IMR-90 (cell line): ENCODE measurements at regions not wholly inside any gene's neighbourhood (a gene's known extent, or its start where the extent isn't known, plus 50 kb on each side); places are given as distances from the start of the nearest gene placed in this dataset.

Experiments used
- ATAC-seq: fragments of 200-7000 bp; cut with Tn5 transposase; 2 replicates; pipeline ENCODE4 v1.9.1; 2020; ENCODE audit warnings: low read depth, mild to moderate bottlenecking, moderate library complexity
- BruUV-seq: library from RNA; stranded (reverse); fragments of 400-500 nt; replicated peaks from 2 replicates; lab custom pipeline; 2021; lab: Mats Ljungman, UMichigan
- CTCF ChIA-PET: fragments of 300-600 bp; formaldehyde crosslinking; extraction: SDS; loops from one replicate; lab custom pipeline; 2021; ENCODE audit warnings: antibody characterized with exemption; lab: Yijun Ruan, JAX
- POLR2A ChIA-PET: fragments of 300-600 bp; sonication (Branson Sonifier 250); formaldehyde crosslinking; loops from one replicate; lab custom pipeline; 2022; ENCODE audit warnings: antibody characterized with exemption; ENCODE audit not compliant: unreplicated experiment; lab: Charles Lee
- DNase-seq: peaks from one replicate; pipeline ENCODE4 v3.0.0; 2013
- H2AFZ ChIP-seq: replicated peaks from 2 replicates; pipeline ENCODE3; 2013; ENCODE audit warnings: low read length, mild to moderate bottlenecking; ENCODE audit not compliant: poor library complexity
- H2AK5ac ChIP-seq: 2 replicates; pipeline ENCODE4 v1.6.1; 2013; ENCODE audit warnings: low read depth, low read length, inconsistent platforms
- H2AK9ac ChIP-seq: replicated peaks from 2 replicates; pipeline ENCODE3; 2013; ENCODE audit warnings: mild to moderate bottlenecking, low read depth, low read length, moderate library complexity; ENCODE audit not compliant: poor library complexity
- H2BK120ac ChIP-seq: 2 replicates; pipeline ENCODE4 v1.6.1; 2013; ENCODE audit warnings: low read depth, low read length, inconsistent platforms
- H2BK15ac ChIP-seq: 3 replicates; pipeline ENCODE4 v1.6.1; 2013; ENCODE audit warnings: low read depth, low read length, inconsistent platforms
- H2BK20ac ChIP-seq: 2 replicates; pipeline ENCODE4 v1.6.1; 2013; ENCODE audit warnings: low read depth, mild to moderate bottlenecking, inconsistent platforms, low read length, moderate library complexity
- H2BK5ac ChIP-seq: 2 replicates; pipeline ENCODE4 v1.6.1; 2013; ENCODE audit warnings: mild to moderate bottlenecking, low read depth, low read length, inconsistent platforms; ENCODE audit not compliant: poor library complexity, severe bottlenecking
- H3K14ac ChIP-seq: replicated peaks from 2 replicates; pipeline ENCODE4 v1.6.1; 2013; ENCODE audit warnings: low read depth, low read length, inconsistent platforms
- H3K18ac ChIP-seq: 2 replicates; pipeline ENCODE4 v1.6.1; 2013; ENCODE audit warnings: low read depth, low read length, control low read depth
- H3K23ac ChIP-seq: 2 replicates; pipeline ENCODE4 v1.6.1; 2013; ENCODE audit warnings: low read depth, low read length, inconsistent platforms
- H3K27ac ChIP-seq: 2 replicates; pipeline ENCODE4 v1.5.1; 2013; ENCODE audit warnings: mild to moderate bottlenecking, control low read depth, low read length; ENCODE audit not compliant: insufficient read depth
- H3K27me3 ChIP-seq: 2 replicates; pipeline ENCODE4 v1.6.1; 2013; ENCODE audit warnings: low read length; ENCODE audit not compliant: control insufficient read depth, insufficient read depth
- H3K36me3 ChIP-seq: 2 replicates; pipeline ENCODE4 v1.6.1; 2013; ENCODE audit warnings: low read length, mixed read lengths; ENCODE audit not compliant: control insufficient read depth, insufficient read depth
- H3K4ac ChIP-seq: 2 replicates; pipeline ENCODE4 v1.6.1; 2013; ENCODE audit warnings: low read depth, low read length, inconsistent platforms
- H3K4me1 ChIP-seq: 2 replicates; pipeline ENCODE4 v1.6.1; 2013; ENCODE audit warnings: low read length, mixed read lengths; ENCODE audit not compliant: control insufficient read depth, insufficient read depth
- H3K4me2 ChIP-seq: 2 replicates; pipeline ENCODE4 v1.6.1; 2013; ENCODE audit warnings: low read depth, mild to moderate bottlenecking, control low read depth, low read length, moderate library complexity
- H3K4me3 ChIP-seq: 2 replicates; pipeline ENCODE4 v1.5.1; 2013; ENCODE audit warnings: low read depth, mild to moderate bottlenecking, control low read depth, low read length, moderate library complexity; ENCODE audit not compliant: insufficient read depth
- H3K56ac ChIP-seq: 2 replicates; pipeline ENCODE4 v1.6.1; 2013; ENCODE audit warnings: low read length, inconsistent platforms; ENCODE audit not compliant: insufficient read depth; ENCODE audit errors: extremely low read depth
- H3K79me1 ChIP-seq, 2 experiments: 2 replicates each; pipeline ENCODE4 v1.6.1; 2013; ENCODE audit warnings: low read length in 2 of 2, inconsistent platforms in 1 of 2, low read depth in 1 of 2
- H3K9ac ChIP-seq: 2 replicates; pipeline ENCODE4 v1.6.1; 2013; ENCODE audit warnings: low read depth, low read length, control low read depth
- H3K9me1 ChIP-seq: 2 replicates; pipeline ENCODE4 v1.6.1; 2013; ENCODE audit warnings: low read length, inconsistent platforms; ENCODE audit not compliant: insufficient read depth
- H3K9me3 ChIP-seq: 2 replicates; pipeline ENCODE4 v1.6.1; 2013; ENCODE audit warnings: low read length; ENCODE audit not compliant: control insufficient read depth, insufficient read depth
- H4K20me1 ChIP-seq: 2 replicates; pipeline ENCODE4 v1.6.1; 2013; ENCODE audit warnings: low read length, inconsistent platforms; ENCODE audit not compliant: insufficient read depth
- H4K5ac ChIP-seq: 2 replicates; pipeline ENCODE4 v1.6.1; 2013; ENCODE audit warnings: mild to moderate bottlenecking, low read depth, low read length, control low read depth
- H4K8ac ChIP-seq, 2 experiments: 2 replicates each; pipeline ENCODE4 v1.6.1; 2013; ENCODE audit warnings: low read depth in 2 of 2, low read length in 2 of 2, control low read depth in 1 of 2, inconsistent platforms in 1 of 2
- H4K91ac ChIP-seq: 2 replicates; pipeline ENCODE4 v1.6.1; 2013; ENCODE audit warnings: low read depth, low read length, inconsistent platforms; ENCODE audit not compliant: insufficient read depth
- BHLHE40 ChIP-seq: fragments of 150-350 bp; IDR thresholded peaks from 2 replicates; pipeline ENCODE4 v1.6.1; 2016; ENCODE audit warnings: mild to moderate bottlenecking, low read depth, low read length
- FOS ChIP-seq: fragments of 150-350 bp; IDR thresholded peaks from 2 replicates; pipeline ENCODE4 v1.6.1; 2016; ENCODE audit warnings: low read depth, low read length
- MAFK ChIP-seq: IDR thresholded peaks from 2 replicates; pipeline ENCODE4 v1.6.1; 2012; ENCODE audit warnings: low read depth, low read length, improper control_type of control experiment
- POLR2A ChIP-seq: IDR thresholded peaks from 2 replicates; pipeline ENCODE4 v1.6.1; 2012; ENCODE audit warnings: mild to moderate bottlenecking, low read depth, low read length
- RAD21 ChIP-seq: IDR thresholded peaks from 2 replicates; pipeline ENCODE4 v1.6.1; 2012; ENCODE audit warnings: low read length, improper control_type of control experiment
- SMC3 ChIP-seq: fragments of 150-350 bp; IDR thresholded peaks from 2 replicates; pipeline ENCODE4 v1.6.1; 2016; ENCODE audit warnings: low read depth, mild to moderate bottlenecking, antibody characterized with exemption, low read length, moderate library complexity
- WGBS, 2 experiments: methylation state at CpG; one replicate each; pipeline versions ENCODE4 v1.1.5 to v1.1.7; 2013; ENCODE audit warnings: missing lambda C conversion rate in 2 of 2; ENCODE audit not compliant: insufficient read length in 1 of 2; ENCODE audit errors: extremely low coverage in 2 of 2; 5-methylcytosine and 5-hydroxymethylcytosine counted together
- dilution Hi-C: fragments of 300-500 bp; cut with HindIII; formaldehyde crosslinking; loops from one replicate; pipeline ENCODE4 v1.14.3; 2018; ENCODE audit warnings: low sequenced_read_pairs; ENCODE audit not compliant: unreplicated experiment
- in situ Hi-C: fragments of 300-500 bp; cut with MboI; formaldehyde crosslinking; loops from 3 replicates; pipeline ENCODE4 v1.14.3; 2019; ENCODE audit warnings: low sequenced_read_pairs, inconsistent platforms, mixed read lengths
- intact Hi-C: fragments of 100-400 bp; cut with micrococcal nuclease; formaldehyde crosslinking; loops from 2 replicates; pipeline ENCODE4 v1.10.0; 2022
- TF ChIP-seq, protein P1 (sequence below): fragments of 150-350 bp; IDR thresholded peaks from 2 replicates; pipeline ENCODE4 v1.6.1; 2016; ENCODE audit warnings: low read depth, mild to moderate bottlenecking, low read length, moderate library complexity, borderline replicate concordance

- TF ChIP-seq MAFK (no peak), FOS (no peak), POLR2A (no peak), BHLHE40 (no peak), SMC3 (no peak), RAD21 (no peak)
- TF ChIP-seq, protein P1, sequence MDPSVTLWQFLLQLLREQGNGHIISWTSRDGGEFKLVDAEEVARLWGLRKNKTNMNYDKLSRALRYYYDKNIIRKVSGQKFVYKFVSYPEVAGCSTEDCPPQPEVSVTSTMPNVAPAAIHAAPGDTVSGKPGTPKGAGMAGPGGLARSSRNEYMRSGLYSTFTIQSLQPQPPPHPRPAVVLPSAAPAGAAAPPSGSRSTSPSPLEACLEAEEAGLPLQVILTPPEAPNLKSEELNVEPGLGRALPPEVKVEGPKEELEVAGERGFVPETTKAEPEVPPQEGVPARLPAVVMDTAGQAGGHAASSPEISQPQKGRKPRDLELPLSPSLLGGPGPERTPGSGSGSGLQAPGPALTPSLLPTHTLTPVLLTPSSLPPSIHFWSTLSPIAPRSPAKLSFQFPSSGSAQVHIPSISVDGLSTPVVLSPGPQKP, result no peak
- no peak overlapping the region for H3K4me2 ChIP-seq
- H3K18ac ChIP-seq, result no peak overlapping the region
- H2AK9ac ChIP-seq, result no peak overlapping the region
- no peak overlapping the region for H3K4me3 ChIP-seq
- WGBS, 2 experiments, result 33% methylated on average over 3 of the region's 6 CpGs; no CpG with 5 or more reads in 1 of the 2 experiments
- no peak overlapping the region for H4K91ac ChIP-seq
- dilution Hi-C loops, result no loop called here
- no peak overlapping the region for H2AK5ac ChIP-seq
- no peak overlapping the region for H4K8ac ChIP-seq
- no peak overlapping the region for H3K14ac ChIP-seq
- no peak overlapping the region for H3K56ac ChIP-seq
- in situ Hi-C loops, result no loop called here
- no peak overlapping the region for H3K9ac ChIP-seq
- peaks cover 51% of the 10 kb centered on the region for H3K9me3 ChIP-seq
- no peaks in the 10 kb centered on the region for H3K79me1 ChIP-seq
- intact Hi-C loops, result no loop called here
- H2BK20ac ChIP-seq, result no peak overlapping the region
- no TSS peak for BruUV-seq
- H2BK15ac ChIP-seq, result no peak overlapping the region
- H4K20me1 ChIP-seq, result no peaks in the 10 kb centered on the region
- no peak overlapping the region for H3K4ac ChIP-seq
- POLR2A ChIA-PET, result no interaction called here
- CTCF ChIA-PET, result no interaction called here
- no peak overlapping the region for H2AFZ ChIP-seq
- ATAC-seq (no peak), DNase-seq (no peak)
- H2BK120ac ChIP-seq, result no peak overlapping the region
- H2BK5ac ChIP-seq, result no peak overlapping the region
- no peaks in the 10 kb centered on the region for H3K27me3 ChIP-seq
- no peaks in the 10 kb centered on the region for H3K9me1 ChIP-seq
- H3K23ac ChIP-seq, result no peak overlapping the region
- H3K36me3 ChIP-seq, result no peaks in the 10 kb centered on the region
- H3K27ac ChIP-seq, result no peak overlapping the region
- H3K4me1 ChIP-seq, result no peaks in the 10 kb centered on the region
- no peak overlapping the region for H4K5ac ChIP-seq
Measured at GRCh38 chr11:134486704-134487103, 74.7 kb upstream of the B3GAT1 start.
